Uterus (tissue), 2 donors: ENCODE measurements at regions not wholly inside any gene's neighbourhood (a gene's known extent, or its start where the extent isn't known, plus 50 kb on each side); places are given as distances from the start of the nearest gene placed in this dataset.

ENCODE experiments used
- CTCF ChIP-seq, 4 experiments: fragments of 200-600 bp in 2 of 4; fragments of 450-650 bp in 2 of 4; sonication (generic) in 2 of 4; IDR thresholded peaks; one replicate each; pipeline ENCODE4 v1.5.1; 2016 to 2019; ENCODE audit warnings: antibody characterized with exemption in 4 of 4, mild to moderate bottlenecking in 2 of 4, moderate library complexity in 1 of 4
- POLR2A ChIP-seq, 2 donors: fragments of 450-650 bp; IDR thresholded peaks; one replicate each; pipeline ENCODE4 v1.6.1; 2016; ENCODE audit warnings: antibody characterized with exemption in 2 of 2, mild to moderate bottlenecking in 1 of 2, moderate library complexity in 1 of 2

GRCh38 chr6:148118244-148118643, 224.4 kb upstream of the SASH1 start:
- TF ChIP-seq POLR2A (IDR thresholded peaks at IDR 0.05): no peak
- no peak for TF ChIP-seq CTCF (IDR thresholded peaks at IDR 0.05)
